Activated CD4-positive, alpha-beta memory T cell treated with anti-CD3 and anti-CD28 coated beads for 36 hours (primary cell): ENCODE measurements at regions not wholly inside any gene's neighbourhood (a gene's known extent, or its start where the extent isn't known, plus 50 kb on each side); places are given as distances from the start of the nearest gene placed in this dataset.

Source experiments
- CTCF ChIA-PET: fragments of 350-600 bp; sonication (Branson Sonifier 250); formaldehyde crosslinking; loops from one replicate; lab custom pipeline; 2021; ENCODE audit warnings: antibody characterized with exemption, inconsistent platforms; lab: Charles Lee
- POLR2A ChIA-PET: fragments of 350-600 bp; sonication (Branson Sonifier 250); formaldehyde crosslinking; loops from one replicate; lab custom pipeline; 2021; ENCODE audit warnings: antibody characterized with exemption; lab: Charles Lee
- DNase-seq: peaks from one replicate; pipeline ENCODE4 v3.0.0-alpha.2; 2020
- H3K27ac Mint-ChIP-seq: one replicate; pipeline ENCODE4 v1.8.0; 2021; ENCODE audit warnings: mixed read lengths
- H3K27me3 Mint-ChIP-seq: one replicate; pipeline ENCODE4 v1.8.0; 2021; ENCODE audit warnings: mixed read lengths
- H3K36me3 Mint-ChIP-seq: one replicate; pipeline ENCODE4 v1.8.0; 2021; ENCODE audit warnings: mixed read lengths
- H3K4me1 Mint-ChIP-seq: one replicate; pipeline ENCODE4 v1.8.0; 2021; ENCODE audit warnings: low read depth, mixed read lengths
- H3K4me3 Mint-ChIP-seq: one replicate; pipeline ENCODE4 v1.8.0; 2021; ENCODE audit warnings: mild to moderate bottlenecking, mixed read lengths
- H3K9me3 Mint-ChIP-seq: one replicate; pipeline ENCODE4 v1.8.0; 2021; ENCODE audit warnings: mixed read lengths
- intact Hi-C: fragments of 100-400 bp; cut with micrococcal nuclease; formaldehyde crosslinking; loops from one replicate; pipeline ENCODE4 v1.15.1; 2023

GRCh38 chr3:74357881-74358280 is 256.6 kb downstream of the CNTN3 start:
- Mint-ChIP-seq H3K36me3 (no peaks in the 10 kb centered on the region), H3K27me3 (no peaks in the 10 kb centered on the region), H3K4me3 (no peak overlapping the region), H3K27ac (no peak overlapping the region), H3K9me3 (peaks cover 6% of the 10 kb centered on the region), H3K4me1 (no peaks in the 10 kb centered on the region)
- DNase-seq = no peak
- ChIA-PET CTCF (no interaction called here), POLR2A (no interaction called here)
- intact Hi-C loops = no loop called here

- ChIA-PET POLR2A (no interaction called here), CTCF (no interaction called here)
- Mint-ChIP-seq H3K4me3 (no peak overlapping the region), H3K27ac (no peak overlapping the region), H3K36me3 (no peaks in the 10 kb centered on the region), H3K9me3 (peaks cover 9% of the 10 kb centered on the region), H3K4me1 (no peaks in the 10 kb centered on the region), H3K27me3 (no peaks in the 10 kb centered on the region)
- intact Hi-C loops = no loop called here
- no peak for DNase-seq
Measured at GRCh38 chr3:74353039-74353438, 261.4 kb downstream of the CNTN3 start.

- Mint-ChIP-seq H3K36me3 (no peaks in the 10 kb centered on the region), H3K4me3 (no peak overlapping the region), H3K27me3 (no peaks in the 10 kb centered on the region), H3K9me3 (peaks cover 9% of the 10 kb centered on the region), H3K27ac (no peak overlapping the region), H3K4me1 (no peaks in the 10 kb centered on the region)
- no peak for DNase-seq
- CTCF ChIA-PET = no interaction called here
- POLR2A ChIA-PET = no interaction called here
- intact Hi-C loops = no loop called here
Measured at GRCh38 chr3:74352166-74352565, 262.3 kb downstream of the CNTN3 start.

- H3K4me1 Mint-ChIP-seq = no peaks in the 10 kb centered on the region
- H3K27me3 Mint-ChIP-seq = no peaks in the 10 kb centered on the region
- POLR2A ChIA-PET = no interaction called here
- CTCF ChIA-PET = no interaction called here
- H3K4me3 Mint-ChIP-seq = no peak overlapping the region
- intact Hi-C loops = no loop called here
- H3K27ac Mint-ChIP-seq = no peak overlapping the region
- no peak for DNase-seq
- peaks cover 9% of the 10 kb centered on the region for H3K9me3 Mint-ChIP-seq
- no peaks in the 10 kb centered on the region for H3K36me3 Mint-ChIP-seq
Measured at GRCh38 chr3:74351213-74351612, 263.2 kb downstream of the CNTN3 start.

DNA sequence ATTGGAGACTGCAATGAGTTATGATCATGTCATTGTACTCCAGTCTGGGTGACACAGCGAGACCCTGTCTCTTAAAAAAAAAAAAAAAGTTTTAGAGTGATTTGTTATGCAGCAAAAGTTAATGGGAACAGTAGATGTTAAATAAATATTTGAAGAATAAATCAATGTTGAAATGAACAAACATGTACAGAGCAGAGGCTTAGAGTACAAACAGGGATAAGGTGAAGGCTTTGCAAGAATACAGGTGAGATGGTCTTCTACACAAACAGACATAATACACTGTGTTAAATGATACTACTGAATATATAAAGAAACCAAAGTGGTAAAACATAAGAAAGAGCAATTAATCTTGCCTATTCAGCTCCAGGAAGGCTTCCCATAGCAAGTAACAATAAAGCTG is 265.4 kb downstream of the CNTN3 start:
- no peak overlapping the region for H3K4me3 Mint-ChIP-seq
- ChIA-PET POLR2A (no interaction called here), CTCF (no interaction called here)
- no peak for DNase-seq
- no peaks in the 10 kb centered on the region for H3K4me1 Mint-ChIP-seq
- intact Hi-C loops = no loop called here
- H3K9me3 Mint-ChIP-seq = peaks cover 19% of the 10 kb centered on the region
- no peak overlapping the region for H3K27ac Mint-ChIP-seq
- no peaks in the 10 kb centered on the region for H3K36me3 Mint-ChIP-seq
- no peaks in the 10 kb centered on the region for H3K27me3 Mint-ChIP-seq

DNA sequence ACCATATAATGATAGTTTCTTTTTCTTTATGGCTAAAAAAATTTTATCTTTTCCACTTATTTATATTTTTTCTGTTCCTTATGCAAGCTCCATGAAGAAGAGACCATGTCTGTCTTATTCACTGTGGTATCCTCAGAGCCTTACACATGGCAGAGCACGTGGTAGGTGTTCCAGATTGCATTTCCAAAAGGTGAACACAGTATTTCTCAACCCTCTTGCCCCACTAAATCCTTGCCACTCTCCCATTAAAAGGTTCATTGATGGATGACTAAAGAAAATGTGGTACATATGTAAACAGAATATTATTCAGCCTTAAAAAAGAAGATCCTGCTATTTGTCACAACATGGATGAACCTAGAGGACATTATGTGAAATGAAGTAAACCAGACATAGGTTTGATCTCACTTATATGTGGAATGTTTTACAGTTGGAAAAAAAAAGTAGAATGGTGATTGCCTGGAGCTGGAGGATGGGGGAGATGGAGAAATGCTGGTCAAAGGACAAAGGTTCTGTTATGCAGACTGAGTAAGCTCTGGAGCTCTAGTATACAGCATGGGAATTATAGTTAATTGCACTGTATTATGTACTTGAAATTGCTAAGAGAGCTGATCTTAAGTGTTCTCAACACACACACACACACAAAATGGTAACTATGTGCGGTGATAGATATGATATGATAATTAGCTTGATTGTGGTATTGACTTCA is 266.7 kb downstream of the CNTN3 start:
- DNase-seq = no peak
- Mint-ChIP-seq H3K4me3 (no peak overlapping the region), H3K4me1 (no peaks in the 10 kb centered on the region), H3K27me3 (no peaks in the 10 kb centered on the region), H3K27ac (no peak overlapping the region), H3K36me3 (no peaks in the 10 kb centered on the region), H3K9me3 (peaks cover 14% of the 10 kb centered on the region)
- ChIA-PET CTCF (no interaction called here), POLR2A (no interaction called here)
- intact Hi-C loops = no loop called here

DNA sequence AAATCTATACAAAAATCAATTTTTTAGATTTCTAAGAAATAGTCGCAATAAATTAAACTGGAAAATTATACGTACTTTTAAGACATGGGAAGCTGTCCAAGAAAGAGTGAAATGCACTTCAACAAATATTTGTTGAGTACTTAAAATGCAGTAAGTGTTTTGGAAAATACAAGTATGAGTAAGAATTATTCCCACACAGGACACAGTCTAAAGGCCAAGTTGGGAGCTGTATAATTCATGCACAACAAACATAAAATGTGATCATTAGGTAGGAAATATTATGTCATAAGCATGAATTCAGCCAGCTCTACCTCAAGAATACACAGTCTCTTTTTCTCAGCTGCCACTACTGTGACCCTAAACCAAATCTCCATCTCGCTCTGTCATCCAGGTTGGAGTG is 267.6 kb downstream of the CNTN3 start:
- no peaks in the 10 kb centered on the region for H3K36me3 Mint-ChIP-seq
- intact Hi-C loops = no loop called here
- no peaks in the 10 kb centered on the region for H3K4me1 Mint-ChIP-seq
- no peak for DNase-seq
- H3K27me3 Mint-ChIP-seq = no peaks in the 10 kb centered on the region
- H3K9me3 Mint-ChIP-seq = peaks cover 13% of the 10 kb centered on the region
- H3K4me3 Mint-ChIP-seq = no peak overlapping the region
- ChIA-PET CTCF (no interaction called here), POLR2A (no interaction called here)
- no peak overlapping the region for H3K27ac Mint-ChIP-seq

- H3K4me3 Mint-ChIP-seq = no peak overlapping the region
- peaks cover 12% of the 10 kb centered on the region for H3K9me3 Mint-ChIP-seq
- ChIA-PET POLR2A (no interaction called here), CTCF (no interaction called here)
- no peak overlapping the region for H3K27ac Mint-ChIP-seq
- no peaks in the 10 kb centered on the region for H3K4me1 Mint-ChIP-seq
- no peaks in the 10 kb centered on the region for H3K27me3 Mint-ChIP-seq
- intact Hi-C loops = no loop called here
- no peaks in the 10 kb centered on the region for H3K36me3 Mint-ChIP-seq
- no peak for DNase-seq
Measured at GRCh38 chr3:74345701-74346100, 268.8 kb downstream of the CNTN3 start.

GRCh38 chr3:74344865-74345440 is 269.5 kb downstream of the CNTN3 start:
- Mint-ChIP-seq H3K4me3 (no peak overlapping the region), H3K27me3 (no peaks in the 10 kb centered on the region), H3K4me1 (no peaks in the 10 kb centered on the region), H3K36me3 (no peaks in the 10 kb centered on the region), H3K27ac (no peak overlapping the region), H3K9me3 (peaks cover 12% of the 10 kb centered on the region)
- POLR2A ChIA-PET = no interaction called here
- no peak for DNase-seq
- intact Hi-C loops = no loop called here
- CTCF ChIA-PET = no interaction called here

DNA sequence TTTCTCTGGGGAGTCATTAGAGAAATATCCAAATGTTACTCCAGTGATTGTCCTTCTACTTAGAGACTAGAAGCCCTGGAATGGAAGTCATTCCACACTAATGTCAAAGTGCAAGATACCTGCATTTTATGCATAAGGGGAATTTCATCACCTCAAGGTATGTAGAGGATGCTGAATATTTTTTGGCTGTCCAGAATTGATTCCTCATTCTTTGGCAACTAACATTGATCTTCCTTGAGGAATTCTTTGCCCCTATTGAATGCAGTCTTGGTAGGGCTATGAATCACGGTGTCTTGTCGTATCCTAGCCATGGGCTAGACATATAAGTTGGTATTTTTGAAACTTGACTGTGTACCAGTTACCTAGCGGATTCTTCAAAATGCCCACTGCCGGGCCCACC is 271.1 kb downstream of the CNTN3 start:
- ChIA-PET CTCF (no interaction called here), POLR2A (no interaction called here)
- H3K27ac Mint-ChIP-seq = no peak overlapping the region
- H3K36me3 Mint-ChIP-seq = no peaks in the 10 kb centered on the region
- H3K9me3 Mint-ChIP-seq = peaks cover 14% of the 10 kb centered on the region
- intact Hi-C loops = no loop called here
- H3K4me3 Mint-ChIP-seq = no peak overlapping the region
- no peaks in the 10 kb centered on the region for H3K27me3 Mint-ChIP-seq
- DNase-seq = no peak
- H3K4me1 Mint-ChIP-seq = no peaks in the 10 kb centered on the region

DNA sequence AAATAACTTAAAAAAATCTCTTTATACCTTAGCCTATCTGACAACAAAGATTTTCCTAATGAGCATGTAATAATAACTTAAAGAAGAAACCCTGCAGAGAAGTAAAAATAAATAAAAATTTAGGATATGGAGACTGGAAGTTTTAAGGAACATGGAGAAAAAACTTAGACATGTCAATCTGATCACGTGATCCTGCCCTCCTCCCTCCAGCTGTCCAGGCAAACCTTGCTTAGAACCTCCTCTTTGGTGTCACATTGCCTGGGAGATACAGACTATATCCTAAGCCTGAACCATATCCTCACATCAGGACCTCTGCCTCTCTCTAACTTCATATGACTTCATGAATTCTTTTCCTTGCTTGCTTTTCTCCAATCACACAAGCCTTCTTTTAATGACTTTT is 275.5 kb downstream of the CNTN3 start:
- H3K9me3 Mint-ChIP-seq = peaks cover 16% of the 10 kb centered on the region
- DNase-seq = no peak
- H3K36me3 Mint-ChIP-seq = no peaks in the 10 kb centered on the region
- ChIA-PET POLR2A (no interaction called here), CTCF (no interaction called here)
- no peaks in the 10 kb centered on the region for H3K27me3 Mint-ChIP-seq
- H3K27ac Mint-ChIP-seq = no peak overlapping the region
- H3K4me3 Mint-ChIP-seq = no peak overlapping the region
- intact Hi-C loops = no loop called here
- H3K4me1 Mint-ChIP-seq = no peaks in the 10 kb centered on the region

DNA sequence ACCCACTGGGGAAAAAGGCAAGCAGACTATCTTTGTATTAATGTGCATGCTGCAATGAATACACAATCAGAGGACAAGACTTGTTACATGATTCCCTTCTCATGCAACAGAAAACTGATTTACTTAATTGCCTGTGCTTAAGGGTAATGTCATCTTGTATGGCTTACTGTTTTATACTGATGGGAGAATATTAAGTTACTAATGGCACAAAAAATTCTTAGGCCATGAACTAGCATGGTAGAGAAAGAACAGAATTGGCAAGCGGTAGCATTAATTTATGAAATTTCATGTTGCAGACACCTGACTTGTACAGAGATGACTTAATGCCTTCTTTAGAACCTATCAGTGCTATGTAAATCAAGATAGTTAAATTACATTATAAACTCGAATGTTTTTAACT is 282.3 kb downstream of the CNTN3 start:
- no peak for DNase-seq
- CTCF ChIA-PET = no interaction called here
- H3K9me3 Mint-ChIP-seq = peaks cover 14% of the 10 kb centered on the region
- H3K4me1 Mint-ChIP-seq = no peaks in the 10 kb centered on the region
- intact Hi-C loops = no loop called here
- no peak overlapping the region for H3K27ac Mint-ChIP-seq
- H3K4me3 Mint-ChIP-seq = no peak overlapping the region
- H3K27me3 Mint-ChIP-seq = no peaks in the 10 kb centered on the region
- no peaks in the 10 kb centered on the region for H3K36me3 Mint-ChIP-seq
- POLR2A ChIA-PET = no interaction called here

- Mint-ChIP-seq H3K36me3 (no peaks in the 10 kb centered on the region), H3K4me1 (no peaks in the 10 kb centered on the region), H3K27me3 (no peaks in the 10 kb centered on the region), H3K27ac (no peak overlapping the region), H3K4me3 (no peak overlapping the region), H3K9me3 (peaks cover 13% of the 10 kb centered on the region)
- intact Hi-C loops = no loop called here
- DNase-seq = no peak
- POLR2A ChIA-PET = no interaction called here
- CTCF ChIA-PET = no interaction called here
Measured at GRCh38 chr3:74331711-74332110, 282.7 kb downstream of the CNTN3 start.
